ENCODE measurements at regions not wholly inside any gene's neighbourhood (a gene's known extent, or its start where the extent isn't known, plus 50 kb on each side); places are given as distances from the start of the nearest gene placed in this dataset.
"Not testable (repeated sequence)": the region's sequence is repeated elsewhere in the genome, so short reads cannot be mapped to it uniquely, and the experiment has no call there.

GRCh38 chr9:29063031-29063430 lies 1489.8 kb upstream of the C9orf72 start:
- DNase-seq: no peak

GRCh38 chr9:29066141-29066640 lies 1492.9 kb upstream of the C9orf72 start:
- no peak for DNase-seq

- DNase-seq: no peak
Measured at GRCh38 chr9:29068461-29068860, 1495.2 kb upstream of the C9orf72 start.

GRCh38 chr9:29069376-29069775 lies 1496.1 kb upstream of the C9orf72 start:
- no peak for DNase-seq

- DNase-seq: no peak
Measured at GRCh38 chr9:29078063-29078666, 1504.9 kb upstream of the C9orf72 start.

GRCh38 chr9:29100762-29101161 lies 1527.5 kb upstream of the C9orf72 start:
- no peak for DNase-seq

- DNase-seq: not testable (repeated sequence)
Measured at GRCh38 chr9:29104166-29104565, 1530.9 kb upstream of the C9orf72 start.

- no peak for DNase-seq
Measured at GRCh38 chr9:29118555-29118954, 1545.3 kb upstream of the C9orf72 start.

GRCh38 chr9:29126783-29127182 lies 1553.5 kb upstream of the C9orf72 start:
- no peak for DNase-seq

GRCh38 chr9:29129763-29130162 lies 1556.5 kb upstream of the C9orf72 start:
- DNase-seq: no peak

GRCh38 chr9:29144476-29144875 lies 1571.2 kb upstream of the C9orf72 start:
- DNase-seq: no peak

- DNase-seq: no peak
Measured at GRCh38 chr9:29150606-29151005, 1577.3 kb upstream of the C9orf72 start.

GRCh38 chr9:29160763-29161353 lies 1587.6 kb upstream of the C9orf72 start:
- DNase-seq: peak; percentile 7

GRCh38 chr9:29174136-29174535 lies 1600.9 kb upstream of the C9orf72 start:
- no peak for DNase-seq

GRCh38 chr9:29176231-29176630 lies 1603.0 kb upstream of the C9orf72 start:
- peak; percentile 2 for DNase-seq

GRCh38 chr9:29176786-29177185 lies 1603.5 kb upstream of the C9orf72 start:
- no peak for DNase-seq

GRCh38 chr9:29183971-29184370 lies 1610.7 kb upstream of the C9orf72 start:
- DNase-seq: no peak

GRCh38 chr9:29188771-29189170 lies 1615.5 kb upstream of the C9orf72 start:
- DNase-seq: not testable (repeated sequence)

GRCh38 chr9:29189221-29189620 lies 1615.9 kb upstream of the C9orf72 start:
- DNase-seq: not testable (repeated sequence)

GRCh38 chr9:29198861-29199260 lies 1625.6 kb upstream of the C9orf72 start:
- no peak for DNase-seq

- DNase-seq: no peak
Measured at GRCh38 chr9:29199975-29200374, 1626.7 kb upstream of the C9orf72 start.

- DNase-seq: no peak
Measured at GRCh38 chr9:29200650-29201049, 1627.4 kb upstream of the C9orf72 start.

GRCh38 chr9:29203244-29203930 lies 1630.1 kb upstream of the C9orf72 start:
- no peak for DNase-seq

- peak; percentile 2 for DNase-seq
Measured at GRCh38 chr9:29208670-29209069, 1635.4 kb upstream of the C9orf72 start.

Data from NCI-H82 (cell line).